ENCODE measurements at regions not wholly inside any gene's neighbourhood (a gene's known extent, or its start where the extent isn't known, plus 50 kb on each side); places are given as distances from the start of the nearest gene placed in this dataset.

GRCh38 chr10:42995537-42995936 lies 81.3 kb upstream of the RET start:
- Histone ChIP-seq H2BK12ac (ENCODE audit: insufficient read length, low read depth, low read length) (no peak overlapping the region), H4K20me1 (ENCODE audit: control insufficient read depth, insufficient read depth, insufficient read length) (no peaks in the 10 kb centered on the region), H4K5ac (ENCODE audit: insufficient read length, low read depth, low read length) (no peak overlapping the region), H3K4ac (ENCODE audit: low read depth, low read length) (no peak overlapping the region), H3K4me1 (ENCODE audit: insufficient read depth, low read length) (no peaks in the 10 kb centered on the region), H3K23me2 (ENCODE audit: insufficient read length, low read depth, low read length, poor library complexity, severe bottlenecking) (no peaks in the 10 kb centered on the region), H2AFZ (ENCODE audit: low read length) (no peak overlapping the region), H3K9ac (ENCODE audit: extremely low read depth, insufficient read length, low read length) (no peak overlapping the region), H3K23ac (ENCODE audit: insufficient read length, low read depth, low read length) (no peak overlapping the region), H2BK5ac (ENCODE audit: insufficient read length, low read length) (no peak overlapping the region), H2BK120ac (ENCODE audit: low read depth, low read length, poor library complexity, severe bottlenecking) (no peak overlapping the region), H4K8ac (replicated peaks; ENCODE audit: insufficient read length, low read depth, low read length) (no peak overlapping the region), H3K27me3 (ENCODE audit: insufficient read depth, low read length) (no peaks in the 10 kb centered on the region), H3K79me2 (ENCODE audit: insufficient read depth, low read length) (no peaks in the 10 kb centered on the region), H3K27ac (ENCODE audit: insufficient read length, low read depth, low read length) (no peak overlapping the region), H2AK5ac (ENCODE audit: insufficient read length, low read length) (no peak overlapping the region), H3K4me2 (ENCODE audit: insufficient read depth, insufficient read length, low read length) (no peak overlapping the region), H4K91ac (ENCODE audit: insufficient read length, low read depth, low read length) (no peak overlapping the region), H3K79me1 (ENCODE audit: insufficient read depth, low read depth, low read length, poor library complexity, severe bottlenecking) (no peaks in the 10 kb centered on the region), H3K9me3 (ENCODE audit: control insufficient read depth, low read depth, low read length) (no peaks in the 10 kb centered on the region), H2BK15ac (ENCODE audit: low read depth, low read length) (no peak overlapping the region), H3T11ph (ENCODE audit: low read length) (no peak overlapping the region), H3K14ac (ENCODE audit: insufficient read depth, low read length) (no peak overlapping the region), H3K56ac (ENCODE audit: insufficient read length, low read depth, low read length) (no peak overlapping the region), H2BK20ac (ENCODE audit: low read depth, low read length, poor library complexity, severe bottlenecking) (no peak overlapping the region), H3K18ac (ENCODE audit: insufficient read length, low read depth, low read length) (no peak overlapping the region)
- no peaks in the 10 kb centered on the region for H3K27me3 Mint-ChIP-seq (ENCODE audit: low read depth)
- H3K4me3 Mint-ChIP-seq = no peak overlapping the region
- H3K4me1 Mint-ChIP-seq = no peaks in the 10 kb centered on the region
- H3K9me3 Mint-ChIP-seq = no peaks in the 10 kb centered on the region; a peak in 1 of 5 replicates
- no peaks in the 10 kb centered on the region for H3K36me3 Mint-ChIP-seq (ENCODE audit: insufficient read depth in 1 of 3, low read depth in 3 of 3)
- DNase-seq = no peak
- no peak overlapping the region for H3K27ac Mint-ChIP-seq
- no peak for TF ChIP-seq CTCF (conservative IDR thresholded peaks at IDR 0.05)
- WGBS (ENCODE audit: extremely low coverage, insufficient read length, low lambda C conversion rate) = no CpG with 5 or more reads among the region's 2 CpGs

All from H9 (cell line).